HepG2 (cell line): ENCODE measurements at regions not wholly inside any gene's neighbourhood (a gene's known extent, or its start where the extent isn't known, plus 50 kb on each side); places are given as distances from the start of the nearest gene placed in this dataset.

Experiments used
- KDM1A ChIP-seq: IDR thresholded peaks from 2 replicates; pipeline ENCODE4 v1.6.1; 2016; ENCODE audit warnings: missing compliant biosample characterization
- NR2F2 ChIP-seq: IDR thresholded peaks from 2 replicates; pipeline ENCODE4 v1.6.1; 2012; ENCODE audit warnings: low read depth, inconsistent platforms, borderline replicate concordance
- POLR2A ChIP-seq, 2 experiments: IDR thresholded peaks; 2 replicates each; pipeline ENCODE4 v1.6.1; 2011; ENCODE audit warnings: low read depth in 2 of 2, low read length in 2 of 2, mild to moderate bottlenecking in 1 of 2, moderate library complexity in 1 of 2; ENCODE audit not compliant: insufficient read depth in 1 of 2
- RNF2 ChIP-seq: fragments of 450-650 bp; conservative IDR thresholded peaks from 2 replicates; pipeline ENCODE4 v1.6.1; 2016; ENCODE audit warnings: low read depth
- TCF12 ChIP-seq, 2 experiments: fragments of 450-650 bp in 1 of 2; sonication (generic) in 1 of 2; formaldehyde crosslinking in 1 of 2; IDR thresholded peaks; 2 replicates each; pipeline versions ENCODE4 v1.6.1 to v1.8.0; 2017 to 2022; ENCODE audit warnings: antibody characterized with exemption in 1 of 2, mild to moderate bottlenecking in 1 of 2, missing genetic modification reagents in 1 of 2, moderate library complexity in 1 of 2

DNA sequence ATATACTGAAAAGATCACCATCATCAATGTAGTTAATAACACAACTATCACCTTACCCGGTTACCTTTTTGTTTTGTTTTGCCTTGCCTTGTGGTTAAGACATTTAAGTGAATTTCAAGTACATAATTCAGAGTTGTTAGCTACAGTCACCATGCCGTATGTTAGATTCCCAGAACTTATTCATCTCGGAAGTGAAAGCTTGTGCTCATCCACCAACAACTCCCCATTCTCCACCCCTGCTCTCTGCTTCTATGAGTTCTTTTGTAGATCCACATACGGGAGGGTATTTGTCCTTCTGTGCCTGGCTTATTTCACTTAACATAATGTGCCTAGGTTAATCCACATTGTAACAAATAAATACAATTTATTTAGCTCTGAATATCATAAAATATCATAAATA lies 182.8 kb upstream of the ADARB2 start:
- TF ChIP-seq KDM1A (CRISPR knock-in tag): no peak
- TF ChIP-seq POLR2A (IDR thresholded peaks at IDR 0.05; ENCODE audit: insufficient read depth in 1 of 2, low read depth in 2 of 2, low read length in 2 of 2): no peak
- TF ChIP-seq NR2F2: no peak
- TF ChIP-seq RNF2: no peak
- TF ChIP-seq TCF12 (IDR thresholded peaks at IDR 0.05): no peak
- TF ChIP-seq TCF12 (CRISPR knock-in tag; IDR thresholded peaks at IDR 0.05): no peak
